Urinary bladder (tissue), 3 donors: ENCODE measurements at regions not wholly inside any gene's neighbourhood (a gene's known extent, or its start where the extent isn't known, plus 50 kb on each side); places are given as distances from the start of the nearest gene placed in this dataset.

ENCODE experiments used
- DNase-seq: peaks from one replicate; pipeline ENCODE4 v3.0.0-alpha.2; 2015; ENCODE audit errors: extremely low spot score
- H3K27ac ChIP-seq: one replicate; pipeline ENCODE4 v1.5.1; 2013; ENCODE audit warnings: low read depth, mild to moderate bottlenecking, moderate library complexity
- H3K36me3 ChIP-seq: one replicate; pipeline ENCODE4 v1.6.1; 2013; ENCODE audit warnings: mild to moderate bottlenecking, moderate library complexity; ENCODE audit not compliant: insufficient read depth
- H3K4me1 ChIP-seq: one replicate; pipeline ENCODE4 v1.6.1; 2013; ENCODE audit warnings: mild to moderate bottlenecking, moderate library complexity; ENCODE audit not compliant: insufficient read depth
- H3K4me3 ChIP-seq: one replicate; pipeline ENCODE4 v1.5.1; 2013; ENCODE audit warnings: low read depth, low read length
- WGBS: extraction: QIAGEN DNeasy Blood & Tissue Kit; methylation state at CpG from one replicate; pipeline ENCODE4 v1.1.7; 2013; 5-methylcytosine and 5-hydroxymethylcytosine counted together
- donor health status: healthy with polysubstance abuse.
- donor health status: healthy.

- no peaks in the 10 kb centered on the region for H3K36me3 ChIP-seq
- no peak for DNase-seq
- no peaks in the 10 kb centered on the region for H3K4me1 ChIP-seq
- no peak overlapping the region for H3K4me3 ChIP-seq
- H3K27ac ChIP-seq = no peak overlapping the region
- 48% methylated on average over 1 of the region's 1 CpG for WGBS
Observed at GRCh38 chr11:39149214-39149613, 2310.2 kb downstream of the LRRC4C start.

- H3K27ac ChIP-seq = no peak overlapping the region
- DNase-seq = no peak
- H3K4me3 ChIP-seq = no peak overlapping the region
- H3K4me1 ChIP-seq = no peaks in the 10 kb centered on the region
- H3K36me3 ChIP-seq = no peaks in the 10 kb centered on the region
- 43% methylated on average over 2 of the region's 2 CpGs for WGBS
Observed at GRCh38 chr11:39145346-39145745, 2314.1 kb downstream of the LRRC4C start.

- WGBS = 82% methylated on average over 3 of the region's 3 CpGs
- H3K4me1 ChIP-seq = no peaks in the 10 kb centered on the region
Observed at GRCh38 chr11:39144351-39145130, 2314.9 kb downstream of the LRRC4C start.

GRCh38 chr11:39139581-39139980, 2319.9 kb downstream of the LRRC4C start:
- no peak for DNase-seq
- Histone ChIP-seq H3K27ac (no peak overlapping the region), H3K36me3 (no peaks in the 10 kb centered on the region), H3K4me3 (no peak overlapping the region), H3K4me1 (no peaks in the 10 kb centered on the region)
- WGBS = 58% methylated on average over 3 of the region's 3 CpGs

More at GRCh38 chr11:39144351-39145130, 2314.9 kb downstream of the LRRC4C start:
- no peak overlapping the region for H3K4me3 ChIP-seq
- no peak for DNase-seq
- no peak overlapping the region for H3K27ac ChIP-seq
- no peaks in the 10 kb centered on the region for H3K36me3 ChIP-seq

- 95% methylated on average over 5 of the region's 5 CpGs for WGBS
- Histone ChIP-seq H3K4me1 (no peaks in the 10 kb centered on the region), H3K36me3 (no peaks in the 10 kb centered on the region), H3K4me3 (no peak overlapping the region), H3K27ac (no peak overlapping the region)
- DNase-seq = no peak
Observed at GRCh38 chr11:39120890-39121289, 2338.6 kb downstream of the LRRC4C start.

- no peak overlapping the region for H3K27ac ChIP-seq
- no peaks in the 10 kb centered on the region for H3K36me3 ChIP-seq
- no peak overlapping the region for H3K4me3 ChIP-seq
- no peak for DNase-seq
- no peaks in the 10 kb centered on the region for H3K4me1 ChIP-seq
Observed at GRCh38 chr11:39113606-39114005, 2345.8 kb downstream of the LRRC4C start.

- Histone ChIP-seq H3K4me3 (no peak overlapping the region), H3K36me3 (no peaks in the 10 kb centered on the region), H3K27ac (no peak overlapping the region), H3K4me1 (no peaks in the 10 kb centered on the region)
- 78% methylated on average over 2 of the region's 2 CpGs for WGBS
- DNase-seq = no peak
Observed at GRCh38 chr11:39102236-39102635, 2357.2 kb downstream of the LRRC4C start.

- no peaks in the 10 kb centered on the region for H3K36me3 ChIP-seq
- H3K4me3 ChIP-seq = no peak overlapping the region
- WGBS = 92% methylated on average over 13 of the region's 13 CpGs
- H3K4me1 ChIP-seq = no peaks in the 10 kb centered on the region
- H3K27ac ChIP-seq = no peak overlapping the region
- no peak for DNase-seq
Observed at GRCh38 chr11:39078465-39078864, 2381.0 kb downstream of the LRRC4C start.

- no peak for DNase-seq
- no peak overlapping the region for H3K4me3 ChIP-seq
- no peaks in the 10 kb centered on the region for H3K4me1 ChIP-seq
- no peak overlapping the region for H3K27ac ChIP-seq
- H3K36me3 ChIP-seq = no peaks in the 10 kb centered on the region
Observed at GRCh38 chr11:39037611-39038010, 2421.8 kb downstream of the LRRC4C start.

GRCh38 chr11:39036021-39036420, 2423.4 kb downstream of the LRRC4C start:
- Histone ChIP-seq H3K4me1 (no peaks in the 10 kb centered on the region), H3K27ac (no peak overlapping the region), H3K4me3 (no peak overlapping the region), H3K36me3 (no peaks in the 10 kb centered on the region)
- DNase-seq = no peak
- 88% methylated on average over 1 of the region's 1 CpG for WGBS

- Histone ChIP-seq H3K36me3 (no peaks in the 10 kb centered on the region), H3K4me1 (no peaks in the 10 kb centered on the region), H3K4me3 (no peak overlapping the region), H3K27ac (no peak overlapping the region)
- 56% methylated on average over 5 of the region's 5 CpGs for WGBS
- no peak for DNase-seq
Observed at GRCh38 chr11:39021539-39021938, 2423.5 kb upstream of the RAG2 start.

- no peak for DNase-seq
- no peak overlapping the region for H3K4me3 ChIP-seq
- no peaks in the 10 kb centered on the region for H3K36me3 ChIP-seq
- H3K27ac ChIP-seq = no peak overlapping the region
- H3K4me1 ChIP-seq = no peaks in the 10 kb centered on the region
Observed at GRCh38 chr11:39011797-39012196, 2413.8 kb upstream of the RAG2 start.

- no peaks in the 10 kb centered on the region for H3K36me3 ChIP-seq
- WGBS = 64% methylated on average over 2 of the region's 2 CpGs
Observed at GRCh38 chr11:38990841-38991240, 2392.8 kb upstream of the RAG2 start.

GRCh38 chr11:38990139-38990538, 2392.1 kb upstream of the RAG2 start:
- Histone ChIP-seq H3K27ac (no peak overlapping the region), H3K4me3 (no peak overlapping the region), H3K4me1 (no peaks in the 10 kb centered on the region), H3K36me3 (no peaks in the 10 kb centered on the region)
- 53% methylated on average over 5 of the region's 5 CpGs for WGBS
- DNase-seq = no peak

More at GRCh38 chr11:38990841-38991240, 2392.8 kb upstream of the RAG2 start:
- H3K4me3 ChIP-seq = no peak overlapping the region
- DNase-seq = no peak
- H3K27ac ChIP-seq = no peak overlapping the region
- no peaks in the 10 kb centered on the region for H3K4me1 ChIP-seq

- no peak overlapping the region for H3K27ac ChIP-seq
- 41% methylated on average over 4 of the region's 4 CpGs for WGBS
- no peaks in the 10 kb centered on the region for H3K4me1 ChIP-seq
Observed at GRCh38 chr11:38988908-38989307, 2390.9 kb upstream of the RAG2 start.

More at GRCh38 chr11:38988908-38989307, 2390.9 kb upstream of the RAG2 start:
- no peak overlapping the region for H3K4me3 ChIP-seq
- DNase-seq = no peak
- no peaks in the 10 kb centered on the region for H3K36me3 ChIP-seq
